ENCODE measurements at regions not wholly inside any gene's neighbourhood (a gene's known extent, or its start where the extent isn't known, plus 50 kb on each side); places are given as distances from the start of the nearest gene placed in this dataset.

- Histone ChIP-seq H4K8ac (replicated peaks; ENCODE audit: insufficient read length, low read depth, low read length) (no peak overlapping the region), H3K9me3 (ENCODE audit: control insufficient read depth, low read depth, low read length) (no peaks in the 10 kb centered on the region), H2BK12ac (ENCODE audit: insufficient read length, low read depth, low read length) (no peak overlapping the region), H3K79me1 (ENCODE audit: insufficient read depth, low read depth, low read length, poor library complexity, severe bottlenecking) (no peaks in the 10 kb centered on the region), H3K9ac (ENCODE audit: extremely low read depth, insufficient read length, low read length) (no peak overlapping the region), H2AK5ac (ENCODE audit: insufficient read length, low read length) (no peak overlapping the region), H3K56ac (ENCODE audit: insufficient read length, low read depth, low read length) (no peak overlapping the region), H4K91ac (ENCODE audit: insufficient read length, low read depth, low read length) (no peak overlapping the region), H2AFZ (ENCODE audit: low read length) (no peak overlapping the region), H3K27me3 (ENCODE audit: insufficient read depth, low read length) (no peaks in the 10 kb centered on the region), H3K4me1 (ENCODE audit: insufficient read depth, low read length) (no peaks in the 10 kb centered on the region), H2BK20ac (ENCODE audit: low read depth, low read length, poor library complexity, severe bottlenecking) (no peak overlapping the region), H3K27ac (ENCODE audit: insufficient read length, low read depth, low read length) (no peak overlapping the region), H3K23me2 (ENCODE audit: insufficient read length, low read depth, low read length, poor library complexity, severe bottlenecking) (no peaks in the 10 kb centered on the region), H3K4ac (ENCODE audit: low read depth, low read length) (no peak overlapping the region), H3K4me2 (ENCODE audit: insufficient read depth, insufficient read length, low read length) (no peak overlapping the region), H3K79me2 (ENCODE audit: insufficient read depth, low read length) (no peaks in the 10 kb centered on the region), H3T11ph (ENCODE audit: low read length) (no peak overlapping the region), H2BK15ac (ENCODE audit: low read depth, low read length) (no peak overlapping the region), H2BK5ac (ENCODE audit: insufficient read length, low read length) (no peak overlapping the region), H3K18ac (ENCODE audit: insufficient read length, low read depth, low read length) (no peak overlapping the region), H2BK120ac (ENCODE audit: low read depth, low read length, poor library complexity, severe bottlenecking) (no peak overlapping the region), H4K20me1 (ENCODE audit: control insufficient read depth, insufficient read depth, insufficient read length) (no peaks in the 10 kb centered on the region), H3K23ac (ENCODE audit: insufficient read length, low read depth, low read length) (no peak overlapping the region), H4K5ac (ENCODE audit: insufficient read length, low read depth, low read length) (no peak overlapping the region), H3K14ac (ENCODE audit: insufficient read depth, low read length) (no peak overlapping the region)
- Mint-ChIP-seq H3K36me3 (ENCODE audit: insufficient read depth in 1 of 3, low read depth in 3 of 3) (no peaks in the 10 kb centered on the region; a peak in 2 of 7 replicates), H3K27me3 (ENCODE audit: low read depth) (peaks cover 17% of the 10 kb centered on the region), H3K4me1 (no peaks in the 10 kb centered on the region), H3K27ac (no peak overlapping the region), H3K9me3 (peaks cover 4 to 13% of the 10 kb centered on the region in 2 experiments; a peak in 4 of 5 replicates), H3K4me3 (no peak overlapping the region)
- WGBS (ENCODE audit: extremely low coverage, insufficient read length, low lambda C conversion rate) = no CpG with 5 or more reads among the region's 2 CpGs
- DNase-seq = no peak
- TF ChIP-seq, protein P1, sequence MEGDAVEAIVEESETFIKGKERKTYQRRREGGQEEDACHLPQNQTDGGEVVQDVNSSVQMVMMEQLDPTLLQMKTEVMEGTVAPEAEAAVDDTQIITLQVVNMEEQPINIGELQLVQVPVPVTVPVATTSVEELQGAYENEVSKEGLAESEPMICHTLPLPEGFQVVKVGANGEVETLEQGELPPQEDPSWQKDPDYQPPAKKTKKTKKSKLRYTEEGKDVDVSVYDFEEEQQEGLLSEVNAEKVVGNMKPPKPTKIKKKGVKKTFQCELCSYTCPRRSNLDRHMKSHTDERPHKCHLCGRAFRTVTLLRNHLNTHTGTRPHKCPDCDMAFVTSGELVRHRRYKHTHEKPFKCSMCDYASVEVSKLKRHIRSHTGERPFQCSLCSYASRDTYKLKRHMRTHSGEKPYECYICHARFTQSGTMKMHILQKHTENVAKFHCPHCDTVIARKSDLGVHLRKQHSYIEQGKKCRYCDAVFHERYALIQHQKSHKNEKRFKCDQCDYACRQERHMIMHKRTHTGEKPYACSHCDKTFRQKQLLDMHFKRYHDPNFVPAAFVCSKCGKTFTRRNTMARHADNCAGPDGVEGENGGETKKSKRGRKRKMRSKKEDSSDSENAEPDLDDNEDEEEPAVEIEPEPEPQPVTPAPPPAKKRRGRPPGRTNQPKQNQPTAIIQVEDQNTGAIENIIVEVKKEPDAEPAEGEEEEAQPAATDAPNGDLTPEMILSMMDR (conservative IDR thresholded peaks at IDR 0.05) = no peak
Observed at GRCh38 chr6:119575721-119576120, 226.2 kb upstream of the MAN1A1 start.

Data from H9 (cell line).